HepG2 (cell line): ENCODE measurements at regions not wholly inside any gene's neighbourhood (a gene's known extent, or its start where the extent isn't known, plus 50 kb on each side); places are given as distances from the start of the nearest gene placed in this dataset.

Source experiments
- FOXA1 ChIP-seq, 2 experiments: fragments of 450-650 bp in 1 of 2; sonication (generic) in 1 of 2; formaldehyde crosslinking in 1 of 2; IDR thresholded peaks; 2 replicates each; pipeline versions ENCODE4 v1.4.0 to v1.6.1; 2016 to 2020; ENCODE audit warnings: missing genetic modification reagents in 1 of 2
- HMG20A ChIP-seq: IDR thresholded peaks from 2 replicates; pipeline ENCODE4 v1.6.1; 2016; ENCODE audit warnings: borderline replicate concordance
- KDM6A ChIP-seq: IDR thresholded peaks from 2 replicates; pipeline ENCODE4 v1.6.1; 2016; ENCODE audit warnings: low read depth
- MIXL1 ChIP-seq: IDR thresholded peaks from 2 replicates; pipeline ENCODE4 v1.6.1; 2016
- PRDM4 ChIP-seq: sonication (generic); formaldehyde crosslinking; IDR thresholded peaks from 2 replicates; pipeline ENCODE4 v1.9.0; 2021; ENCODE audit warnings: missing genetic modification reagents, borderline replicate concordance
- SMAD1 ChIP-seq: sonication (generic); formaldehyde crosslinking; IDR thresholded peaks from 2 replicates; pipeline ENCODE4 v1.4.0; 2020; ENCODE audit warnings: missing genetic modification reagents, low read depth, mild to moderate bottlenecking, borderline replicate concordance
- ZNF180 ChIP-seq: sonication (generic); formaldehyde crosslinking; IDR thresholded peaks from 2 replicates; pipeline ENCODE4 v1.4.0; 2020; ENCODE audit warnings: low read depth, missing genetic modification reagents, borderline replicate concordance
- ZNF552 ChIP-seq: sonication (generic); formaldehyde crosslinking; IDR thresholded peaks from 2 replicates; pipeline ENCODE4 v1.9.0; 2022; ENCODE audit warnings: missing genetic modification reagents, mild to moderate bottlenecking, borderline replicate concordance
- ZNF597 ChIP-seq: sonication (generic); formaldehyde crosslinking; IDR thresholded peaks from 2 replicates; pipeline ENCODE4 v1.5.0; 2020; ENCODE audit warnings: missing genetic modification reagents
- ZXDC ChIP-seq: sonication (generic); formaldehyde crosslinking; IDR thresholded peaks from 2 replicates; pipeline ENCODE4 v1.5.0; 2020; ENCODE audit warnings: mild to moderate bottlenecking, missing genetic modification reagents

- TF ChIP-seq ZNF597 (CRISPR knock-in tag) (no peak), KDM6A (CRISPR knock-in tag) (no peak), ZNF552 (CRISPR knock-in tag) (no peak), FOXA1 (IDR thresholded peaks at IDR 0.05) (no peak), FOXA1 (CRISPR knock-in tag; IDR thresholded peaks at IDR 0.05) (no peak), SMAD1 (CRISPR knock-in tag) (no peak), PRDM4 (CRISPR knock-in tag) (no peak), ZNF180 (no peak), ZXDC (no peak), HMG20A (CRISPR knock-in tag) (no peak), MIXL1 (no peak)
Measured at GRCh38 chr10:78925275-78925674, 143.5 kb upstream of the ZMIZ1 start (continued).
